Right ventricle myocardium superior (tissue), 1 donor: ENCODE measurements at regions not wholly inside any gene's neighbourhood (a gene's known extent, or its start where the extent isn't known, plus 50 kb on each side); places are given as distances from the start of the nearest gene placed in this dataset.

Source experiments
- ATAC-seq: fragments of 200-7000 bp; cut with Tn5 transposase; one replicate; pipeline ENCODE4 v1.9.1; 2020; ENCODE audit warnings: mild to moderate bottlenecking; ENCODE audit not compliant: poor library complexity
- DNase-seq: peaks from one replicate; pipeline ENCODE4 v3.0.0-alpha.2; 2020
- intact Hi-C: fragments of 100-400 bp; cut with DNase I; formaldehyde crosslinking; loops from one replicate; pipeline ENCODE4 v1.11.2; 2022
- donor health status: DM: no; HTN: yes; CAD: no; lungs with severe emphysema.

- no peak for ATAC-seq
Observed at GRCh38 chr4:187227907-187228704, 504.4 kb upstream of the FAT1 start.

GRCh38 chr4:187232196-187232595 lies 508.5 kb upstream of the FAT1 start:
- no peak for ATAC-seq
- intact Hi-C loops: no loop called here
- DNase-seq: no peak

More at GRCh38 chr4:187227907-187228704, 504.4 kb upstream of the FAT1 start:
- intact Hi-C loops: no loop called here
- DNase-seq: no peak

GRCh38 chr4:187232796-187233195 lies 509.1 kb upstream of the FAT1 start:
- ATAC-seq (no peak), DNase-seq (no peak)
- intact Hi-C loops: no loop called here

DNA sequence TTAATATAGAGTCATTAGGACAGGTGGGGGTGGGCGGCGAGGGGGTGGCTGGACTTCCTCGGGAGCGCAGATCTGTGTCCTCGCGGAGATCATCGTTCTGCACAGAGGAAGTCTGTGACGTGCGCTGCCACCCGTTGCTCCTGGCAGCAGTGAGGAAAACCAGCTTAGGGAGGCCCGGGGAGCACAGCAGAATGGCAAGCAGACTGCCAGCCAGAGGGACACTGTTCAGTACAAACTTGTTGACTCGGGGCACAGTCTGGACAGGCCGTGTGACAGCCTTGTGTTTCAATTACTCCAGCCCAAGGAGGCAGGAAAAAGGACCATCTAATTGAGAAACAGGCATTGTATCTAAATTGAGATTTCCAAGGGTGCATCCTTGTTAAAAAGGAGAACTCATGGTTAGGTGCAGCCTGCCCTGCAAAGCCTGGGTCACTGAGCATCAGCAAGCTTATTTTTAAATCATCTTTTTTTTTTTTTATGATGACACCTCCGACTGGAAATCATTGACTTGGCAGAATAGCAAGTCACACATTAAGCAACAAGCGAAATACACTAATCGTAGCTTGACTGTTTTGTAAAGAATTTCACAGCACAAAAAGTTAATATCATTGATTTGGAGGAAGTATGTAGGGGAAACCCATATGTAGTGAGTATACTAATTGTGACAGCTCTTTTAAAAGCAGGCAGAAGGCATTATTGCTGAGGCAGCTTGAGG lies 512.0 kb upstream of the FAT1 start:
- intact Hi-C loops: no loop called here
- DNase-seq (no peak), ATAC-seq (no peak)

DNA sequence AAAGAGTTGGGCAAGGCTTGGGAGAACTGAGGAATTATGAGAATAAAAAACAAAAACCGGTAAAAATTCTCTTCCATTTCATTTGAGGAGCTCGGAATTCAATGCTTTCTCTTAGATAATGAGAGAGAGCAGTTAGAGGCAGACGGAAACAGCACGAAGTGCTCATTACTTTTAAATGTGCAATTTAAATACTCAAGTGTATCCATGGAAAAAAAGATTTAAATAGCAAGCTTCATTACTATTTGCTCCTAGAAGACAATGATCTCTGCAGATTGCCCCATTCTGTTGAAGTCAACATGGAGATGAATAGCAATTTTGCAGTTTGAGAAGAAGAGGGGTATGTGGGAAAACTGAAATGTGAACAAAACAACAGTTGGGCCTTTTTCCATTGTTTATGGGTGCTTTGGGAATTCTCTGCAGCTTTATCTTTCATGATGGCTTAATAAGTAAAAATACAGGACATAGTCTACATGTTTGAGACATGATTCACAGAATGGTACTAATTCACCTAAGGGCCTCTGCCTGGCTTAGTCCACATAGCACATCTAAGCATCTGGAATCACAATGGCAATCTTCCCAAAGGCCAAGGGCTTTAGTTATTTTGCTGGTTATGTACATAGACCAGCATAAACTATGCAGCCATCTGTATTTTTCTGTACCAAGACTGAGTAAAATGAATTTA lies 512.7 kb upstream of the FAT1 start:
- DNase-seq (no peak), ATAC-seq (no peak)
- intact Hi-C loops: no loop called here

- intact Hi-C loops: no loop called here
- ATAC-seq: no peak
Observed at GRCh38 chr4:187238646-187239045, 515.0 kb upstream of the FAT1 start.

DNA sequence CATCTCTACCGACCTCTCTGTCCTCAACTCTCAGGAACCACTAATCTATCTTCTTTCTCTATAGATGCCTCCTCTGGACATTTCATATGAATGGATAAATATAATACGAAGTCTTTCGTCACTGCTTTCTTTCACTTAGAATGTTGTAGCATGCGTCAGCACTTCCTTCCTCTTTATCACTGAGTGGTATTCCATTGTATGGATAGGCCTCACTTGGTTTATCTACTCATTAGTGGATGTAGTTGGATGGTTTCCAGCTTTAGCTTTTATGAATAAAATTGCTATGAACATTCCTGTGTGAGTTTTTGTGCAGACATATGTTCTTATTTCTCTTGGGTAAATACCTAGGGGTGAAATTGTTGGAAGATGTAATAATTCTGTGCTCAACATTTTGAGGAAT lies 528.2 kb upstream of the FAT1 start:
- ATAC-seq (no peak), DNase-seq (no peak)
- intact Hi-C loops: no loop called here

More at GRCh38 chr4:187238646-187239045, 515.0 kb upstream of the FAT1 start:
- no peak for DNase-seq

GRCh38 chr4:187256897-187257296 lies 533.2 kb upstream of the FAT1 start:
- intact Hi-C loops: no loop called here
- DNase-seq (no peak), ATAC-seq (no peak)

GRCh38 chr4:187258651-187259401 lies 535.2 kb upstream of the FAT1 start:
- ATAC-seq: no peak
- intact Hi-C loops: no loop called here
- DNase-seq: no peak

GRCh38 chr4:187268940-187269339 lies 545.3 kb upstream of the FAT1 start:
- intact Hi-C loops: no loop called here
- no peak for DNase-seq
- no peak for ATAC-seq

DNA sequence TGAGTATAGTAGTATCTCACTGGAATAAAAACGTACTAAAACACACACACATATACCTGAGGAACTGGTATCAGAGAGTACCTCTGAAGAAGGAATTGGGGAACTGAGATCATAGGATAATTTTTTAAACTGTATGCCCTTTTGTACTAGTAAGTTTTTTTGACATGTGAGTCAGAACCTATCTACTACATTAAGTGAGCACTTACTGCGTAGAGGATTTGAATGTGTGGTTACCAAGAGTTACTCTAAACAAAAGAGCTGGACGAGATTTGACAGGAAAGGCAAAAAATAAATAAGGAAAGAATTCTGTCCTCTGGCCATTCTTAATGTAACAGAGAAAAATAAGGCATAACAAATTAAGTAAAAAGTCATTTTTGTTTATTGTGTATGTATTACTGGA lies 546.5 kb upstream of the FAT1 start:
- intact Hi-C loops: no loop called here
- ATAC-seq: no peak
- DNase-seq: no peak

- ATAC-seq (no peak), DNase-seq (no peak)
- intact Hi-C loops: no loop called here
Observed at GRCh38 chr4:187271848-187272247, 548.2 kb upstream of the FAT1 start.

GRCh38 chr4:187274153-187274552 lies 550.5 kb upstream of the FAT1 start:
- DNase-seq (no peak), ATAC-seq (no peak)
- intact Hi-C loops: no loop called here

GRCh38 chr4:187276736-187277408 lies 553.2 kb upstream of the FAT1 start:
- no peak for ATAC-seq
- intact Hi-C loops: no loop called here

GRCh38 chr4:187283201-187283955 lies 559.7 kb upstream of the FAT1 start:
- intact Hi-C loops: no loop called here
- no peak for DNase-seq
- no peak for ATAC-seq

More at GRCh38 chr4:187276736-187277408, 553.2 kb upstream of the FAT1 start:
- no peak for DNase-seq

GRCh38 chr4:187286525-187286924 lies 562.9 kb upstream of the FAT1 start:
- intact Hi-C loops: no loop called here
- no peak for ATAC-seq

GRCh38 chr4:187289371-187289770 lies 565.7 kb upstream of the FAT1 start:
- no peak for ATAC-seq
- intact Hi-C loops: no loop called here
- no peak for DNase-seq

More at GRCh38 chr4:187286525-187286924, 562.9 kb upstream of the FAT1 start:
- DNase-seq: no peak

GRCh38 chr4:187294861-187295260 lies 571.2 kb upstream of the FAT1 start:
- no peak for ATAC-seq
- no peak for DNase-seq

More at GRCh38 chr4:187294861-187295260, 571.2 kb upstream of the FAT1 start:
- intact Hi-C loops: no loop called here
